ENCODE measurements at regions not wholly inside any gene's neighbourhood (a gene's known extent, or its start where the extent isn't known, plus 50 kb on each side); places are given as distances from the start of the nearest gene placed in this dataset.
"Not testable (repeated sequence)": the region's sequence is repeated elsewhere in the genome, so short reads cannot be mapped to it uniquely, and the experiment has no call there.

DNA sequence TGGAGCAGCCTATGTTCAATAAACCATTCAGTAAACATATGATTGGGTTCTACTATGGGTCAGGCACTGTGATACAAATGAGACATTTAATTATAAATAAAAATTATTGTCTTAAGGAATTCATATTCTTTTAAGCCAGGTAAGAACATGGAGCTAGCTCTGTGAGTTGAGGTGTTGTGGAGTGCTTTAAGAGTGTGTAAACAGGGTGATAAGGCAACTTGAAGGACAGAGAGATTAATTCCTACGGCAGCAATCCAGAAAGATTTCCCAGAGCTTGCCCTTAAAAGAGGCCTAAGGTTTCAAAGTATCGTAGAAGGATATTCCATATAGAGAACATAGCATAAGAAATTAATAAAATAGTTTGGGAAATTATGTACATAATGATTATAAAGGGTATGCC, 126.4 kb upstream of the FAT3 start:
- Histone ChIP-seq H3K27ac (no peak overlapping the region), H3K4me3 (no peak overlapping the region), H3K36me3 (no peaks in the 10 kb centered on the region), H3K4me1 (ENCODE audit: control insufficient read depth in 1 of 2, low read depth in 2 of 2) (no peaks in the 10 kb centered on the region), H3K9me3 (no peaks in the 10 kb centered on the region), H3K27me3 (replicated peaks; ENCODE audit: insufficient read depth) (no peaks in the 10 kb centered on the region)
- DNase-seq (ENCODE audit: low spot score), result no peak
- no peak for TF ChIP-seq CTCF (IDR thresholded peaks at IDR 0.05)
- no peak for ATAC-seq (ENCODE audit: insufficient number of reproducible peaks, low FRiP score, low read depth)

DNA sequence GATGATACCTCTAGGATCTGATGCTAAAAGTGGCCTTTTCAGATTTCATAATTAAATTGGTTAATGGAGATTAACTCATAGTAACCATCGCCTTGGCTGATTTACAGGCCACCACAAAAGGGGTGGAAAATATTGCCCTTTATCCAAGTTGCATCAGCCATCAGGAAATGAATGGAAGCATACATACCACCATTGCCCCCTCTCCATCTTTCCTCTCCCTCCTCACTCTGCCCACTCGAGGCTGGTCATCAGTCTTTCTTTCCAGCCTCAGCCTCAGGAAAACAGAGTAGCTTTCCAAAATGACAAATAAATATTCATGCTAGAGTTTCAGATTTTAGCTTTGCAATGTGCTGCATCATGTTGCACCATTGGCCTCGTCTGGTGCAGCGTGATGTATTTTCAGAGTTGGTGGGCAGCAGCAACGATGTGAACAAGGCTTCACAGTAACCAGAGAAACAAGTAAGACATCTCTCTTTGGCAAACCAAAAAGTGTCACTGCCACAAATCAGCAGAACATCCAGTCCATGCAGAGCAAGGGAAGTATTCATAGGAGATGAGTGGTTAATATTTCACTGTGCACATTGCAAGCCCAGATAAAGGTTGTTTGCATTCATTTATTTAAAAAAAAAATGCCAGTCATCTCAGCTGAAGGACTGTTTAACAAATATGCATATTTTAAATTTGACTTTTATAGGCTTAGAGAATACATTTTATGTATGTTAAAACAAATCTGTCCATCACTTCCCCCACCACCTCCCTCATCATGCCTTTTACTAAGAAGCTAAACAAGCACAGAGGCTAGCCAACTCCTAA, 136.7 kb upstream of the FAT3 start:
- no peak overlapping the region for H3K27ac ChIP-seq
- no peak for ATAC-seq (ENCODE audit: insufficient number of reproducible peaks, low FRiP score, low read depth)

DNA sequence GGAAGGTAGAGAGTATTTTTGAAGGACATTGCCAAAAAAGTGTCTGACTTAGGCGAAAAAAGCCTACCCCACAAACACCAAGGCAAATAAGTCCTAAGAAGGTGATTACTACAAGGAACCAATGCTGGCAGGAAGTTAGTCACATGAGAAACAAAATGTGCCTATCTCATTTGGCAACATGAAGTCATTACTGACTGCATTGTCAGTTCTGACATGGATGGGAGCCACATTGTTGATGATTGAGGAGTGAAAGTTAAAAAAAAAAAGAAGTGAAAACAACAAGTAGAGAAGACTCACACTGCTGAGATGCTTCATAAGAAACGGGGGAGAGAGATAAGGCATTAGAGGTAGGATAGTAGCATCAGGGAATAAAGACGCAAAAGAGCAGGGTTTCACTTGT, 141.5 kb upstream of the FAT3 start:
- ATAC-seq (ENCODE audit: insufficient number of reproducible peaks, low FRiP score, low read depth) (no peak), DNase-seq (ENCODE audit: low spot score) (no peak)
- no peaks in the 10 kb centered on the region for H3K9me3 ChIP-seq
- no peaks in the 10 kb centered on the region for H3K4me1 ChIP-seq (ENCODE audit: control insufficient read depth in 1 of 2, low read depth in 2 of 2)
- no peak overlapping the region for H3K4me3 ChIP-seq
- no peaks in the 10 kb centered on the region for H3K36me3 ChIP-seq
- H3K27ac ChIP-seq, result no peak overlapping the region
- no peak for TF ChIP-seq CTCF (IDR thresholded peaks at IDR 0.05)
- no peaks in the 10 kb centered on the region for H3K27me3 ChIP-seq (replicated peaks; ENCODE audit: insufficient read depth)

More for the DNA sequence above, 136.7 kb upstream of the FAT3 start:
- no peaks in the 10 kb centered on the region for H3K27me3 ChIP-seq (replicated peaks; ENCODE audit: insufficient read depth)
- no peaks in the 10 kb centered on the region for H3K36me3 ChIP-seq
- no peak for DNase-seq (ENCODE audit: low spot score)
- H3K4me1 ChIP-seq (ENCODE audit: control insufficient read depth in 1 of 2, low read depth in 2 of 2), result no peaks in the 10 kb centered on the region
- H3K9me3 ChIP-seq, result no peaks in the 10 kb centered on the region
- TF ChIP-seq CTCF (IDR thresholded peaks at IDR 0.05), result no peak
- H3K4me3 ChIP-seq, result no peak overlapping the region

DNA sequence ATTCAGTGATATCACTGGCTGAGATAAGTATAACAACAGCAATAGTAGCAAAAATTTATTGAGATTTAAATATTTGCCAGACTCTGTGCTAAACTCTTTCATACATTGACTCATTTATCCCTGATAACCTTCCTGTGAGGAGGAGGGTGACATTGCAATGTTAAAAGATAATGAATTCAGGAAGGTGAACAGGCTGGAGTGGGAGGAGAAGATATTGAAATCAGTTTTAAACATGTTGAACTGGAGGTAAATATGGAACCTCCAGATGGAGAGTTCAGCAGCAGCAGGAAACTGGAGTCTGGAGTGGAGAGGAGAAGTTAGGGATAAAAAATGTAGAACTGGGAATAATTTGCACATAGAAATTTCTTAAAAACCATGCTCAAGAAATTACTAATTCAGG, 142.0 kb upstream of the FAT3 start:
- H3K27me3 ChIP-seq (replicated peaks; ENCODE audit: insufficient read depth), result no peaks in the 10 kb centered on the region
- H3K36me3 ChIP-seq, result no peaks in the 10 kb centered on the region
- H3K4me3 ChIP-seq, result no peak overlapping the region
- no peak overlapping the region for H3K27ac ChIP-seq
- no peak for TF ChIP-seq CTCF (IDR thresholded peaks at IDR 0.05)
- no peak for ATAC-seq (ENCODE audit: insufficient number of reproducible peaks, low FRiP score, low read depth)
- no peak for DNase-seq (ENCODE audit: low spot score)
- H3K4me1 ChIP-seq (ENCODE audit: control insufficient read depth in 1 of 2, low read depth in 2 of 2), result no peaks in the 10 kb centered on the region
- H3K9me3 ChIP-seq, result no peaks in the 10 kb centered on the region

GRCh38 chr11:92074498-92074897, 150.1 kb upstream of the FAT3 start:
- H3K9me3 ChIP-seq; H3K4me1 ChIP-seq (ENCODE audit: control insufficient read depth in 1 of 2, low read depth in 2 of 2); H3K27ac ChIP-seq; DNase-seq (ENCODE audit: low spot score); H3K36me3 ChIP-seq; ATAC-seq (ENCODE audit: insufficient number of reproducible peaks, low FRiP score, low read depth); H3K27me3 ChIP-seq (replicated peaks; ENCODE audit: insufficient read depth); H3K4me3 ChIP-seq: not testable (repeated sequence)

DNA sequence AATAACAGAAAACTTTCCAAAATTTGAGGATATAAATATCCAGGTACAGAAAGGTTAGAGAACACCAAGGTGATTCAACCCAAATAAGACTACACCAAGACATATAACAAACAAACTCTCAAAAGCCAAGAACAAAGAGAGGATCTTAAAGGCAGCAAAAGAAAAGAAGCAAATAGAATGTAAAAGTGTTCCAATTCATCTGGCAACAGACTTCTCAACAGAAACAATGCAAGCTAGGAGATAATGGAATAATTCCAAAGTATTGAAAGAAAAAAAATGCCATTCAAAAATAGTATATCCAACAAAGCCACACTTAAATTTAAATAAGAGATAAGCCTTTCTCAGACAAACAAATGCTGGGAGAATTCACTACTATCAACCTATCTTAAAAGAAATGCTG, 153.0 kb upstream of the FAT3 start:
- no peaks in the 10 kb centered on the region for H3K36me3 ChIP-seq
- no peak overlapping the region for H3K4me3 ChIP-seq
- H3K9me3 ChIP-seq, result no peaks in the 10 kb centered on the region
- H3K4me1 ChIP-seq (ENCODE audit: control insufficient read depth in 1 of 2, low read depth in 2 of 2), result no peaks in the 10 kb centered on the region
- H3K27me3 ChIP-seq (replicated peaks; ENCODE audit: insufficient read depth), result no peaks in the 10 kb centered on the region
- no peak for TF ChIP-seq CTCF (IDR thresholded peaks at IDR 0.05)
- DNase-seq (ENCODE audit: low spot score) (no peak), ATAC-seq (ENCODE audit: insufficient number of reproducible peaks, low FRiP score, low read depth) (no peak)
- no peak overlapping the region for H3K27ac ChIP-seq
